Right lobe of liver (tissue), 4 donors: ENCODE measurements at regions not wholly inside any gene's neighbourhood (a gene's known extent, or its start where the extent isn't known, plus 50 kb on each side); places are given as distances from the start of the nearest gene placed in this dataset.

Experiments used
- CTCF ChIP-seq, 4 donors: fragments of 200-600 bp in 3 of 4; fragments of 450-650 bp in 1 of 4; IDR thresholded peaks; one replicate each; pipeline versions ENCODE4 v1.5.1 to v1.8.0; 2016 to 2022; ENCODE audit warnings: antibody characterized with exemption in 4 of 4, mild to moderate bottlenecking in 2 of 4
- POLR2A ChIP-seq: fragments of 450-650 bp; IDR thresholded peaks from one replicate; pipeline ENCODE4 v1.6.1; 2017; ENCODE audit warnings: antibody characterized with exemption, mild to moderate bottlenecking
- donor health status: DM: no; HTN: no; CAD: no.
- donor health status: DM: no; HTN: no; CAD: no.
- donor health status: DM: no; HTN: yes; CAD: no.

DNA sequence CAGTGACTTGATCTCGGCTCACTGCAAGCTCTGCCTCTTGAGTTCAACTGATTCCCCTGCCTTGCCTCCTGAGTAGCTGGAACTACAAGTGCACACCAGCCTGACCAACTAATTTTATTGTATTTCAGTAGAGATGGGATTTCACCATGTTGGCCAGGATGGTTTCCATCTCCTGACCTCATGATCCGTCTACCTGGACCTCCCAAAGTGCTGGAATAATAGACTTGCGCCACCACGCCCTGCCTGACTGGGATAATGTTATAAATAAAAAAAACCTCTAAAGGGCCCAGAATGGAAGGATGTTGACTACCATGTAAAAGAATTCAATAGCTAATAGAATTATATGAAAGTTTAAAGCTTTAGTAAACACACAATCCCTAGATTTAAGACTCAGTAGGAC, 91.9 kb downstream of the TSPY10 start:
- no peak for TF ChIP-seq POLR2A
- no peak for TF ChIP-seq CTCF (IDR thresholded peaks at IDR 0.05)
